Skeletal muscle tissue (tissue), 3 donors: ENCODE measurements at regions not wholly inside any gene's neighbourhood (a gene's known extent, or its start where the extent isn't known, plus 50 kb on each side); places are given as distances from the start of the nearest gene placed in this dataset.
"Not testable (repeated sequence)": the region's sequence is repeated elsewhere in the genome, so short reads cannot be mapped to it uniquely, and the experiment has no call there.

Source experiments
- H3K27ac ChIP-seq: one replicate; pipeline ENCODE4 v1.7.0; 2013; ENCODE audit warnings: mild to moderate bottlenecking, low read depth, low read length, inconsistent platforms
- H3K27me3 ChIP-seq, 3 donors: one replicate each; pipeline ENCODE4 v1.7.0; 2013; ENCODE audit warnings: low read length in 3 of 3; ENCODE audit not compliant: control insufficient read depth in 3 of 3, insufficient read depth in 3 of 3
- H3K36me3 ChIP-seq, 3 donors: one replicate each; pipeline ENCODE4 v1.7.0; 2013; ENCODE audit warnings: low read length in 3 of 3; ENCODE audit not compliant: control insufficient read depth in 3 of 3, insufficient read depth in 3 of 3
- H3K4me1 ChIP-seq, 3 donors: one replicate each; pipeline ENCODE4 v1.7.0; 2013; ENCODE audit warnings: low read length in 3 of 3, mild to moderate bottlenecking in 3 of 3; ENCODE audit not compliant: control insufficient read depth in 3 of 3, insufficient read depth in 3 of 3
- H3K4me3 ChIP-seq, 3 donors: one replicate each; pipeline ENCODE4 v1.7.0; 2013; ENCODE audit warnings: low read length in 3 of 3
- H3K9ac ChIP-seq, 3 donors: one replicate each; pipeline ENCODE4 v1.7.0; 2013; ENCODE audit warnings: low read length in 3 of 3, mild to moderate bottlenecking in 3 of 3, moderate library complexity in 2 of 3, low read depth in 1 of 3
- H3K9me3 ChIP-seq, 3 donors: one replicate each; pipeline ENCODE4 v1.7.0; 2013; ENCODE audit warnings: low read length in 3 of 3; ENCODE audit not compliant: control insufficient read depth in 3 of 3
- donor health status: Osteomylitis.

- Histone ChIP-seq H3K9me3 (peaks cover 0 to 2% (median 0%) of the 10 kb centered on the region in 3 donors), H3K27ac (no peak overlapping the region), H3K4me3 (no peak overlapping the region)
Observed at GRCh38 chr2:241981076-241981700, 111.7 kb downstream of the RTP5 start.

GRCh38 chr2:241982706-241983570 is 113.4 kb downstream of the RTP5 start:
- Histone ChIP-seq H3K9ac (no peak overlapping the region), H3K9me3 (no peaks in the 10 kb centered on the region), H3K36me3 (no peaks in the 10 kb centered on the region), H3K27me3 (peaks cover 0 to 8% (median 3%) of the 10 kb centered on the region in 3 donors), H3K4me3 (no peak overlapping the region), H3K27ac (no peak overlapping the region), H3K4me1 (no peaks in the 10 kb centered on the region)

More at GRCh38 chr2:241981076-241981700, 111.7 kb downstream of the RTP5 start:
- Histone ChIP-seq H3K36me3 (no peaks in the 10 kb centered on the region), H3K27me3 (peaks cover 0 to 8% (median 8%) of the 10 kb centered on the region in 3 donors), H3K4me1 (no peaks in the 10 kb centered on the region), H3K9ac (no peak overlapping the region)

DNA sequence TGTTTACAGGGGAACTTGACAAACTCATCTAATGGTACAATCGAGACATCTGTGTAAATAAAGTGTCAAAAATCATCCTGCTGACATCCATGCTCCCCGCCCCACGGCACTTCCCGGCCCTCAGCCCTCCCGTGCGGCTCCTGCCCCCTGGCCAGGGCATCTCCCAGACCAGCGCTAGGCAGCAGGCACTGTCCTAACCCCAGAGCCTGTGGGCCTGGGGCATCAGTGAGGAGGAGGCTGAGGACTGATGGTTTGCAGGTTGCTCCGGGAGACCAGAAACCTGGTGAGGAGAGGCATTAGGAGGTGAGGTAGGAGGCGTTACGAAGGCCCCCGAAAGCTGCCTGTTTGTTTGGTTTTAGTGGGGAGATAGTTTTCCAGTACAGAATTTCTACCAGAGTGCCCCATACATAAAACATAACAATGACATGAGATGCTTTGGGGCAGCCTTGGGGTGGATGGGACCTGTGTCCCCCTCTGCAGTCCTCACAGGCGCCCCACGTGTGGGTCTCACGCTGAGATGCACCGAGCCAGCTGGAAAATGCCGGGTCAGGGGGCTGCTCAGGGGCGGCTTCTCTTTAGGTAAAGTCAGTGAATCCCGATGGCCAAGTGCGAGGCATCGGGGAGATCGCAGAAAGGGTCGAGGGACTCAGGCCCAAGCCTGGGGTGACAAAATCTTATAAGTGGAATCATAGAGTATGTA is 114.2 kb downstream of the RTP5 start:
- H3K4me1 ChIP-seq = no peaks in the 10 kb centered on the region
- no peak overlapping the region for H3K9ac ChIP-seq
- no peak overlapping the region for H3K27ac ChIP-seq
- H3K36me3 ChIP-seq = no peaks in the 10 kb centered on the region
- peaks cover 0 to 8% (median 3%) of the 10 kb centered on the region in 3 donors for H3K27me3 ChIP-seq
- H3K9me3 ChIP-seq = no peaks in the 10 kb centered on the region
- H3K4me3 ChIP-seq = no peak overlapping the region

- Histone ChIP-seq H3K27ac (no peak overlapping the region), H3K27me3 (peaks cover 0 to 8% (median 3%) of the 10 kb centered on the region in 3 donors), H3K9ac (no peak overlapping the region), H3K4me3 (no peak overlapping the region), H3K4me1 (no peaks in the 10 kb centered on the region), H3K9me3 (no peaks in the 10 kb centered on the region), H3K36me3 (no peaks in the 10 kb centered on the region)
Observed at GRCh38 chr2:241984271-241984655, 114.7 kb downstream of the RTP5 start.

- Histone ChIP-seq H3K9me3 (no peaks in the 10 kb centered on the region), H3K4me1 (no peaks in the 10 kb centered on the region), H3K27me3 (peaks cover 0 to 8% (median 3%) of the 10 kb centered on the region in 3 donors), H3K4me3 (no peak overlapping the region), H3K27ac (no peak overlapping the region), H3K9ac (no peak overlapping the region), H3K36me3 (no peaks in the 10 kb centered on the region)
Observed at GRCh38 chr2:241984658-241985057, 115.1 kb downstream of the RTP5 start.

- not testable (repeated sequence) for H3K4me1 ChIP-seq, H3K9me3 ChIP-seq, H3K9ac ChIP-seq, H3K27me3 ChIP-seq, H3K4me3 ChIP-seq, H3K36me3 ChIP-seq, H3K27ac ChIP-seq
Observed at GRCh38 chr2:241985161-241985985, 115.8 kb downstream of the RTP5 start.

GRCh38 chr2:241985986-241986329 is 116.4 kb downstream of the RTP5 start:
- H3K27ac ChIP-seq = no peak overlapping the region
- H3K9ac ChIP-seq = no peak overlapping the region
- H3K4me3 ChIP-seq = no peak overlapping the region
- no peaks in the 10 kb centered on the region for H3K9me3 ChIP-seq
- H3K36me3 ChIP-seq = no peaks in the 10 kb centered on the region
- H3K27me3 ChIP-seq = peaks cover 0 to 8% (median 8%) of the 10 kb centered on the region in 3 donors
- no peaks in the 10 kb centered on the region for H3K4me1 ChIP-seq

DNA sequence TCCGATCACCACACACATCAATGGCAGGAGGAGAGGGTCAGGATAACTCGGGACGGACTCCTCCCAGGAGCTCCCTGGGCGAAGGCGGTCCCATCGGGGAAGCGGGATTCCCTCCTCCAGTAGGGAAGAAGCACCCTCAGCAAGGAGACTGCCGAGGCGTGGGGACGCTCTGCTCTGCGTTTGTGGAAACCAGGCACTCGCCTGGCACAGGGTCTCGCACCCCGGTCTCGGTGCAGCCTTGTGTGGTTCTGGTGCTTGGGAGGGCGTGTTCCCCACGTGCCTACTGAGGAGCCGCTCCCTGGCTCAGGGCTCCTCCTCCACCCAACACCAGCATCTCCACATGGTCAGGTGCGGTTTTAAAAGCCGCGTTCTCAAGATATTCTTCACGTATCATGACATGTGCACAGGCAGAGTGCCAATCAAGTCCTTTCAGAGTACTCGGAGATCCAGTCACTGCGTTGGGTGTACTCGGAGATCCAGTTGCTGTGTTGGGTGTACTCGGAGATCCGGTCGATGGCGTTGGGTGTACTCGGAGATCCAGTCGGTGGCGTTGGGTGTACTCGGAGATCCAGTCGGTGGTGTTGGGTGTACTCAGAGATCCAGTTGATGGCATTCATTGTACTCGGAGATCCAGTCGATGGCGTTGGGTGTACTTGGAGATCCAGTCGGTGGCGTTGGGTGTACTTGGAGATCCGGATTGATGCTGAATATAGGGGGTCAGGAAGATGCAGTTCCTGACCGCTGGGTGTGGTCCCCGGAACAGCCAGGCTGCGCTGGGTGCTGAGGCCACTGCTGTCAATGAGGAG is 117.5 kb downstream of the RTP5 start:
- Histone ChIP-seq H3K9me3 (no peaks in the 10 kb centered on the region), H3K36me3 (no peaks in the 10 kb centered on the region), H3K9ac (no peak overlapping the region), H3K27ac (no peak overlapping the region), H3K27me3 (peaks cover 0 to 8% (median 5%) of the 10 kb centered on the region in 3 donors), H3K4me3 (no peak overlapping the region), H3K4me1 (no peaks in the 10 kb centered on the region)

GRCh38 chr2:241987726-241988125 is 118.2 kb downstream of the RTP5 start:
- Histone ChIP-seq H3K36me3 (no peaks in the 10 kb centered on the region), H3K4me1 (no peaks in the 10 kb centered on the region), H3K27me3 (peaks cover 0 to 8% (median 5%) of the 10 kb centered on the region in 3 donors), H3K9me3 (no peaks in the 10 kb centered on the region), H3K9ac (no peak overlapping the region), H3K4me3 (no peak overlapping the region), H3K27ac (no peak overlapping the region)
